Prostate gland (tissue), 2 donors: ENCODE measurements at regions not wholly inside any gene's neighbourhood (a gene's known extent, or its start where the extent isn't known, plus 50 kb on each side); places are given as distances from the start of the nearest gene placed in this dataset.

Experiments
- POLR2A ChIP-seq: fragments of 450-650 bp; IDR thresholded peaks from one replicate; pipeline ENCODE4 v1.6.1; 2016; ENCODE audit warnings: antibody characterized with exemption, mild to moderate bottlenecking
- POLR2AphosphoS5 ChIP-seq: sonication (generic); formaldehyde crosslinking; IDR thresholded peaks from one replicate; pipeline ENCODE4 v1.6.1; 2017; ENCODE audit warnings: antibody characterized with exemption
- TF ChIP-seq, protein P1 (sequence below), 4 experiments: fragments of 200-600 bp in 2 of 4; fragments of 450-650 bp in 2 of 4; sonication (generic) in 2 of 4; IDR thresholded peaks; 1 replicate in 3 of 4; 2 replicates in 1 of 4; pipeline ENCODE4 v1.5.1; 2016 to 2019; ENCODE audit warnings: antibody characterized with exemption in 4 of 4, mild to moderate bottlenecking in 2 of 4, moderate library complexity in 2 of 4

DNA sequence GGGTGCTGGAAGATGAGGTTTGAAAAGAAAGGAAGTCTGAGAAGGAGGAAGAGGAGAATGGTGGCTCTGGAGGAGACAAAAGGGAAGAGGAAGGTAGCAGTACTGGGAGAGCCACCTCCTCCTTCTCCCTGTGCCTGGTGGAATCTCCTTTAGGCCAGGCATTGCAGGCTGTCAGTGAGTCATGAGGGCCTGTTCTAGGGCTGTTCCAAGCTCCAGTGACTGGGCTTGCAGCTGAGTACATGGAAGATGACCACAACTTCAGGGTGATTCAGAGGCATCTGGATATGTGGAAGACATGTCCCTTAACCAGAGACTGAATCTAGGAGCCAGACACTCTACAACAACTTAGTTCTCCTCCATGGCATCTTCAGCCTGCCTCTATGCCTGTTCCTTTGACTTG lies 107.8 kb downstream of the EFNB1 start:
- TF ChIP-seq, protein P1, sequence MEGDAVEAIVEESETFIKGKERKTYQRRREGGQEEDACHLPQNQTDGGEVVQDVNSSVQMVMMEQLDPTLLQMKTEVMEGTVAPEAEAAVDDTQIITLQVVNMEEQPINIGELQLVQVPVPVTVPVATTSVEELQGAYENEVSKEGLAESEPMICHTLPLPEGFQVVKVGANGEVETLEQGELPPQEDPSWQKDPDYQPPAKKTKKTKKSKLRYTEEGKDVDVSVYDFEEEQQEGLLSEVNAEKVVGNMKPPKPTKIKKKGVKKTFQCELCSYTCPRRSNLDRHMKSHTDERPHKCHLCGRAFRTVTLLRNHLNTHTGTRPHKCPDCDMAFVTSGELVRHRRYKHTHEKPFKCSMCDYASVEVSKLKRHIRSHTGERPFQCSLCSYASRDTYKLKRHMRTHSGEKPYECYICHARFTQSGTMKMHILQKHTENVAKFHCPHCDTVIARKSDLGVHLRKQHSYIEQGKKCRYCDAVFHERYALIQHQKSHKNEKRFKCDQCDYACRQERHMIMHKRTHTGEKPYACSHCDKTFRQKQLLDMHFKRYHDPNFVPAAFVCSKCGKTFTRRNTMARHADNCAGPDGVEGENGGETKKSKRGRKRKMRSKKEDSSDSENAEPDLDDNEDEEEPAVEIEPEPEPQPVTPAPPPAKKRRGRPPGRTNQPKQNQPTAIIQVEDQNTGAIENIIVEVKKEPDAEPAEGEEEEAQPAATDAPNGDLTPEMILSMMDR (IDR thresholded peaks at IDR 0.05) = no peak
- TF ChIP-seq POLR2A = no peak
- no peak for TF ChIP-seq POLR2AphosphoS5
